PC-9 (cell line): ENCODE measurements at regions not wholly inside any gene's neighbourhood (a gene's known extent, or its start where the extent isn't known, plus 50 kb on each side); places are given as distances from the start of the nearest gene placed in this dataset.

Experiments
- BruUV-seq: library from RNA; stranded (reverse); fragments of 400-500 nt; replicated peaks from 2 replicates; lab custom pipeline; 2021; lab: Mats Ljungman, UMichigan
- CTCF ChIA-PET: fragments of 300-600 bp; sonication (Branson Sonifier 250); formaldehyde crosslinking; loops from one replicate; lab custom pipeline; 2022; ENCODE audit warnings: antibody characterized with exemption; lab: Charles Lee
- POLR2A ChIA-PET: fragments of 300-600 bp; sonication (Branson Sonifier 250); formaldehyde crosslinking; loops from one replicate; lab custom pipeline; 2022; ENCODE audit warnings: antibody characterized with exemption; ENCODE audit not compliant: unreplicated experiment; lab: Charles Lee
- DNase-seq, 2 experiments: peaks; one replicate each; pipeline versions ENCODE4 v3.0.0 to v3.0.0-alpha.2; 2015 to 2022; ENCODE audit warnings: mixed read lengths in 1 of 2
- H2AFZ ChIP-seq: fragments of 200-600 bp; sonication (generic); 2 replicates; pipeline ENCODE4 v1.8.1; 2017; ENCODE audit warnings: antibody characterized with exemption
- H3F3A ChIP-seq: fragments of 200-600 bp; sonication (generic); 2 replicates; pipeline ENCODE4 v1.8.1; 2017; ENCODE audit warnings: antibody characterized with exemption, mild to moderate bottlenecking, low read depth; ENCODE audit not compliant: insufficient read depth
- H3K27ac ChIP-seq: fragments of 200-600 bp; sonication (generic); 2 replicates; pipeline ENCODE4 v1.6.1; 2016; ENCODE audit warnings: mixed run types
- H3K27me3 ChIP-seq: fragments of 200-600 bp; sonication (generic); 2 replicates; pipeline ENCODE4 v1.6.1; 2016; ENCODE audit warnings: low read depth, mixed run types; ENCODE audit not compliant: insufficient read depth
- H3K36me3 ChIP-seq: fragments of 200-600 bp; sonication (generic); 2 replicates; pipeline ENCODE4 v1.6.1; 2016; ENCODE audit warnings: low read depth, mixed run types
- H3K4me1 ChIP-seq: fragments of 200-600 bp; sonication (generic); replicated peaks from 2 replicates; pipeline ENCODE4 v1.6.1; 2016; ENCODE audit warnings: mixed run types; ENCODE audit not compliant: insufficient read depth
- H3K4me2 ChIP-seq: fragments of 200-600 bp; sonication (generic); 2 replicates; pipeline ENCODE4 v1.6.1; 2017; ENCODE audit warnings: mixed run types
- H3K4me3 ChIP-seq: fragments of 200-600 bp; sonication (generic); 2 replicates; pipeline ENCODE4 v1.6.1; 2016; ENCODE audit warnings: mixed run types
- H3K79me2 ChIP-seq: fragments of 200-600 bp; sonication (generic); 2 replicates; pipeline ENCODE4 v1.6.1; 2017; ENCODE audit warnings: low read depth, mixed run types
- H3K9me2 ChIP-seq: fragments of 200-600 bp; sonication (generic); 2 replicates; pipeline ENCODE4 v1.8.1; 2017; ENCODE audit warnings: mild to moderate bottlenecking; ENCODE audit not compliant: insufficient read depth
- H3K9me3 ChIP-seq: fragments of 200-600 bp; sonication (generic); 2 replicates; pipeline ENCODE4 v1.8.1; 2016; ENCODE audit warnings: low read depth; ENCODE audit not compliant: insufficient read depth
- H4K20me1 ChIP-seq: fragments of 200-600 bp; sonication (generic); 2 replicates; pipeline ENCODE4 v1.8.1; 2017; ENCODE audit not compliant: insufficient read depth
- CTCF ChIP-seq: fragments of 200-600 bp; sonication (generic); conservative IDR thresholded peaks from 2 replicates; pipeline ENCODE4 v1.6.1; 2017; ENCODE audit warnings: mixed run types, antibody characterized with exemption, mild to moderate bottlenecking, moderate library complexity
- EZH2 ChIP-seq: fragments of 200-600 bp; sonication (generic); IDR thresholded peaks from 2 replicates; pipeline ENCODE4 v1.8.0; 2017; ENCODE audit warnings: antibody characterized with exemption, low read depth
- intact Hi-C: fragments of 100-400 bp; cut with micrococcal nuclease; formaldehyde crosslinking; loops from one replicate; pipeline ENCODE4 v1.10.0; 2022; ENCODE audit not compliant: unreplicated experiment

- H3K4me3 ChIP-seq, result no peak overlapping the region
- no peaks in the 10 kb centered on the region for H3K9me2 ChIP-seq
- H3K79me2 ChIP-seq, result no peaks in the 10 kb centered on the region
- no TSS peak for BruUV-seq
- ChIA-PET CTCF (no interaction called here), POLR2A (no interaction called here)
- TF ChIP-seq EZH2 (no peak), CTCF (no peak)
- peaks cover 51% of the 10 kb centered on the region for H3F3A ChIP-seq
- 0 out of 2 replicates have a peak, but pooled peaks cover 5% of the 10 kb centered on the region for H3K9me3 ChIP-seq
- intact Hi-C loops, result no loop called here
- no peaks in the 10 kb centered on the region for H3K36me3 ChIP-seq
- peaks cover 53% of the 10 kb centered on the region for H3K4me1 ChIP-seq
- DNase-seq, result no peak
- H3K4me2 ChIP-seq, result 0 out of 2 replicates have a peak overlapping the region, but pooled peaks have one; percentile 14
- no peak overlapping the region for H2AFZ ChIP-seq
- H4K20me1 ChIP-seq, result no peaks in the 10 kb centered on the region
- H3K27ac ChIP-seq, result 0 out of 2 replicates have a peak overlapping the region, but pooled peaks have one; percentile 20
- no peaks in the 10 kb centered on the region for H3K27me3 ChIP-seq
These were observed 331.5 kb upstream of the TLE3 start for GRCh38 chr15:70429056-70429722.

- peaks cover 51% of the 10 kb centered on the region for H3F3A ChIP-seq
- 0 out of 2 replicates have a peak, but pooled peaks cover 5% of the 10 kb centered on the region for H3K9me3 ChIP-seq
- TF ChIP-seq EZH2 (no peak), CTCF (no peak)
- H3K4me1 ChIP-seq, result peaks cover 50% of the 10 kb centered on the region
- no peaks in the 10 kb centered on the region for H4K20me1 ChIP-seq
- peak overlapping the region; percentile 49 for H3K27ac ChIP-seq
- BruUV-seq, result no TSS peak
- no peaks in the 10 kb centered on the region for H3K79me2 ChIP-seq
- no peaks in the 10 kb centered on the region for H3K36me3 ChIP-seq
- CTCF ChIA-PET, result no interaction called here
- intact Hi-C loops, result no loop called here
- POLR2A ChIA-PET, result no interaction called here
- no peaks in the 10 kb centered on the region for H3K27me3 ChIP-seq
- H3K9me2 ChIP-seq, result no peaks in the 10 kb centered on the region
- H3K4me3 ChIP-seq, result no peak overlapping the region
- H2AFZ ChIP-seq, result no peak overlapping the region
- peak in 1 of 2 experiments; percentile 56 for DNase-seq
- H3K4me2 ChIP-seq, result peak overlapping the region; percentile 57; the same call in 1 of the 2 replicates
These were observed 330.6 kb upstream of the TLE3 start for GRCh38 chr15:70428211-70428822.

GRCh38 chr15:70427167-70428120 lies 329.7 kb upstream of the TLE3 start:
- Histone ChIP-seq H3K9me2 (no peaks in the 10 kb centered on the region), H2AFZ (no peak overlapping the region), H3K27ac (peak overlapping the region; percentile 68), H4K20me1 (no peaks in the 10 kb centered on the region), H3K4me2 (peak overlapping the region; percentile 57), H3K9me3 (0 out of 2 replicates have a peak, but pooled peaks cover 5% of the 10 kb centered on the region), H3K4me1 (peaks cover 50% of the 10 kb centered on the region), H3F3A (peaks cover 51% of the 10 kb centered on the region), H3K4me3 (no peak overlapping the region), H3K79me2 (no peaks in the 10 kb centered on the region), H3K36me3 (no peaks in the 10 kb centered on the region), H3K27me3 (no peaks in the 10 kb centered on the region)
- no TSS peak for BruUV-seq
- ChIA-PET POLR2A (interaction anchor here (0.6 to 0.8 kb wide), 4 partner anchors 31 to 975 kb away, joined by 4 read pairs; partner anchors contain the start of gene RPLP1), CTCF (interaction anchor here (1.4 kb wide), 1 partner anchor 11 kb away, joined by 3 read pairs; no protein-coding TSS in a partner anchor)
- peak; percentile 45; the same call in 1 of the 2 replicates for TF ChIP-seq CTCF
- TF ChIP-seq EZH2, result no peak
- peak; percentile 36 to 85 for DNase-seq
- intact Hi-C loops, result no loop called here
